HL-60 (cell line): ENCODE measurements at regions not wholly inside any gene's neighbourhood (a gene's known extent, or its start where the extent isn't known, plus 50 kb on each side); places are given as distances from the start of the nearest gene placed in this dataset.

Experiments
- DNase-seq, 2 experiments: peaks; one replicate each; pipeline ENCODE4 v3.0.0-alpha.2; 2010 to 2020; ENCODE audit warnings: low read depth in 1 of 2, low spot score in 1 of 2
- H3K27ac ChIP-seq: fragments of 250-450 bp; sonication (Bioruptor Pico); replicated peaks from 2 replicates; pipeline ENCODE4 v1.5.1; 2020; ENCODE audit warnings: mild to moderate bottlenecking, moderate library complexity
- H3K27me3 ChIP-seq: fragments of 250-450 bp; sonication (Bioruptor Pico); 2 replicates; pipeline ENCODE4 v1.5.1; 2021; ENCODE audit warnings: mild to moderate bottlenecking, moderate library complexity; ENCODE audit not compliant: insufficient read depth, poor library complexity, severe bottlenecking
- H3K4me3 ChIP-seq: replicated peaks from 2 replicates; pipeline ENCODE4 v1.5.1; 2011; ENCODE audit warnings: mild to moderate bottlenecking, control low read depth, low read length; ENCODE audit not compliant: insufficient read depth
- CTCF ChIP-seq: IDR thresholded peaks from one replicate; pipeline ENCODE4 v1.5.1; 2011; ENCODE audit warnings: low read length, control low read depth, inconsistent platforms; ENCODE audit not compliant: insufficient read depth
- GABPA ChIP-seq: IDR thresholded peaks from 2 replicates; pipeline ENCODE4 v1.6.1; 2012; ENCODE audit warnings: low read depth
- POLR2AphosphoS5 ChIP-seq: IDR thresholded peaks from 2 replicates; pipeline ENCODE4 v1.6.1; 2012; ENCODE audit warnings: low read depth
- REST ChIP-seq: IDR thresholded peaks from 2 replicates; pipeline ENCODE4 v1.6.1; 2012; ENCODE audit warnings: low read depth; ENCODE audit not compliant: insufficient replicate concordance
- SPI1 ChIP-seq: IDR thresholded peaks from 2 replicates; pipeline ENCODE4 v1.6.1; 2012; ENCODE audit warnings: low read depth, mild to moderate bottlenecking, borderline replicate concordance

- H3K4me3 ChIP-seq = no peak overlapping the region
- no peak for DNase-seq
- H3K27me3 ChIP-seq = no peaks in the 10 kb centered on the region
- H3K27ac ChIP-seq = no peak overlapping the region
- TF ChIP-seq POLR2AphosphoS5 (no peak), REST (no peak), CTCF (no peak), SPI1 (no peak)
Measured at GRCh38 chr15:47273864-47274263, 443.4 kb upstream of the SEMA6D start.

- Histone ChIP-seq H3K4me3 (no peak overlapping the region), H3K27ac (no peak overlapping the region), H3K27me3 (no peaks in the 10 kb centered on the region)
- no peak for DNase-seq
- no peak for TF ChIP-seq REST
- no peak for TF ChIP-seq SPI1
- TF ChIP-seq CTCF = no peak
Measured at GRCh38 chr15:47283246-47283645, 434.1 kb upstream of the SEMA6D start.

GRCh38 chr15:47288794-47289193 is 428.5 kb upstream of the SEMA6D start:
- Histone ChIP-seq H3K27me3 (peaks cover 2% of the 10 kb centered on the region), H3K4me3 (no peak overlapping the region), H3K27ac (no peak overlapping the region)
- no peak for DNase-seq
- no peak for TF ChIP-seq POLR2AphosphoS5
- TF ChIP-seq REST = no peak
- no peak for TF ChIP-seq CTCF
- no peak for TF ChIP-seq GABPA
- TF ChIP-seq SPI1 = no peak
